Stimulated activated CD8-positive, alpha-beta memory T cell treated with anti-CD3 and anti-CD28 coated beads, Interleukin-15, amount 100 ng/mL, for 24 hours (primary cell): ENCODE measurements at regions not wholly inside any gene's neighbourhood (a gene's known extent, or its start where the extent isn't known, plus 50 kb on each side); places are given as distances from the start of the nearest gene placed in this dataset.

ENCODE experiments used
- DNase-seq: peaks from one replicate; pipeline ENCODE4 v3.0.0-alpha.2; 2020; ENCODE audit warnings: low read depth

GRCh38 chr12:77723308-77723707 is 107.4 kb upstream of the NAV3 start:
- no peak for DNase-seq

DNA sequence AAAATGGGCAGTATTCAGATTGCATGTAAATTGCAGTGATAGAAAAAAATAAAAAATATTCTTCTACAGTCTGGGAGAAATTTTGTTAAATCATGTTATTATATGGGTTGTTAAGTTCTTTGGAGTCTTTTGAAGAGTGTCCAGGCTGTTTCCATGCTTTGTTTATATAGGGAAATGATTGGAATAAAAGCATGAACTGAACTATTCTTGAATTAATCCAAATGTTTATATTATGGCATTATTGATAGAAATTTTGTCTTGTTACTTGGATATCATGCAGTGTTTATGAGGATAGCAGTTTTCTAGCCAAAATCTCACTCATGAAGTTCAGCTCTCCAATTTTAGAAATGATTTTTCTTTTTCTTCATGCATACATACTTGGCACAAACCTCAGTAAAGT is 108.2 kb upstream of the NAV3 start:
- DNase-seq = no peak

DNA sequence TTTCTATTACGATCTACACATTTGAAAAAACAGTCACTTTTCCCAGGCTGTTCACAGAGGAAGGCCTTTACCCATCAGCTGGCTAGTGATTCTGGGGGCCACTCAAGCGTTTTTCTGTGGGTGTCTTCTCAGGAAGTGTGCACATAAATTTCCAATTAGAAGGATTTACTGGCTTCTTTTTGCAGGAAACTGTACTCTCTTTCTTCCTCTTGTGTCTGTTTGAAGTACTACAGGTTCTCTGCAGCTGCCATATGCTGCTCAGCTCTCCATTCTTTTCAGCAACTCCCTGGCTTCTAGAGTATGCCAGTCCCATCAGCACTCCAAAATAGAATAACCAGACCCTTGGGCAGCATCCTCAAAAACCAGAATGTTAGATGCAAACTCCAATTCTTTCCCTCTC is 110.4 kb upstream of the NAV3 start:
- DNase-seq = no peak

- DNase-seq = no peak
Measured at GRCh38 chr12:77710209-77710608, 120.5 kb upstream of the NAV3 start.

GRCh38 chr12:77697126-77697525 is 133.6 kb upstream of the NAV3 start:
- DNase-seq = no peak

GRCh38 chr12:77696183-77696582 is 134.5 kb upstream of the NAV3 start:
- DNase-seq = no peak

- no peak for DNase-seq
Measured at GRCh38 chr12:77689510-77690086, 141.1 kb upstream of the NAV3 start.

DNA sequence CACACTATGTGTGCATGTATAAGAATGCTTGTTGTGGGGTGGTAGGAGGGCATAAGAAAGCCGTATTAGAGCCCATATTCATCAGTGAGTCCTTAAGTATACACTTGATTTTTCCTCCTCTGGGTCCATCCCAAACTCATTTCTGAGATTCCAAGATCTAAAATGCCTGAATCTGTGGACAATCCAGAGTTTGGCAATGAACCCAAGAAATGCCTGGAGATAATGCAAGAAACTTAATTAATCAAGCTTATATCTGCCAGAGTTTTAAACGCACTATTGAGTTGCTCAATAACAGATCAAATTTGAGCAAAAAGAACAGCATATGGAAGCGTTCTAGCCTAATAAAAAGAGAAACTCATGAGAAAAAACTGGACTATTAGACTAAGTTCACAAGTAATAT is 143.4 kb upstream of the NAV3 start:
- no peak for DNase-seq

DNA sequence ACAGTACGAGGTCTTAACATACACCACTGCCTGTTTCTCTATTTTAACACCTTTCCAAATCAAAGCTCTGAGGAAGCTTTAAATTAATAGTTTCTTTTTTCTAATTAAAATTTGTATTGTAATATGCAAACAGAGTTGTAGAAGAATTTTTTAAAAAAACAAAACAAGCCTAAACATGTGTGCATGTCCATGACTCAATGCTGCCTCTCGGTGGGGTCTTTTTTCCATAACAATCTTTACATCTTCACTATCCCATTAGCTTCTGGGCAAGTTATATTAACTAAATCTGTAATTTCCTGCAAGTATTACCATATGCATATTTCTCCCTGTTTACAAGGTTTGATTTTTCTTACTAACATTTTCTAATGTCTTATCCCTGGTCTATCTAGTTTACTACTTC is 143.9 kb upstream of the NAV3 start:
- no peak for DNase-seq

- no peak for DNase-seq
Measured at GRCh38 chr12:77685901-77686300, 144.8 kb upstream of the NAV3 start.

GRCh38 chr12:77685112-77685511 is 145.6 kb upstream of the NAV3 start:
- DNase-seq = no peak

DNA sequence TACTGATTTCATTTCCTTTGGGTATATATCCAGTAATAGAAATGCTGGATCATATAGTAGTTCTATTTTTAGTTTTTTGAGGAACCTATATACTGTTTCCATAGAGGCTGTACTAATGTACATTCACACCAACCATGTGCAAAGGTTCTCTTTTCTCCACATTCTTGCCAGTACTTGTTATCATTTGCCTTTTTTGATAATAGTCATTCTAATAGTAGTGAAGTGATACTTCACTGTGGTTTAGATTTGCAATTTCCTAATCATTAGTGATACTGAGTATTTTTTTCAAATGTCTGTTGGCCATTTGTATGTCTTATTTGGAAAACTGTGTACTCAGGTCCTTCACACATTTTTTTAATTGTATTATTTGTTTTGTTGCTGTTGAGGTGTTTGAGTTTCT is 148.2 kb upstream of the NAV3 start:
- DNase-seq = no peak

GRCh38 chr12:77681726-77682125 is 149.0 kb upstream of the NAV3 start:
- DNase-seq = no peak

- no peak for DNase-seq
Measured at GRCh38 chr12:77679686-77680085, 151.0 kb upstream of the NAV3 start.

- DNase-seq = no peak
Measured at GRCh38 chr12:77678621-77679020, 152.1 kb upstream of the NAV3 start.

DNA sequence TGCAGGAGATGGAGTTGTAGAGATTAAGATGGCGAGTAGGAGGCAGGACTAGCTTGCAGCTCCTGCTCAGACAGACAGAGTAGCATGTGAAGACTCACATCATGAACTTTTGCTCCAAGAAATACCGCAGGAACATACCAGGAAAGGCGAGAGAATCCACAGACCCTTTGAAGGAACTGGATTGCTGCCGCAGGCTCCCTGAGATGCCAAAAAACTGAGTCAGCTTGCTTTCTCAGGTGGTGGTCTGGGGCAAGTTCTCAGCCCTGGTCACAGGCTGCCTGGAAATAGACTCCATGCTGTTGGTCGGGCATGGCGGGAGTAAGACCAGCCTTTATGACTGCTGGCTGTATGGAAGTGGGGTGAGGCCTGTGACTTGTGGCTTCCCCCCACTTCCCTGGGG is 163.6 kb upstream of the NAV3 start:
- no peak for DNase-seq

GRCh38 chr12:77648716-77649115 is 182.0 kb upstream of the NAV3 start:
- DNase-seq = no peak

- DNase-seq = no peak
Measured at GRCh38 chr12:77645966-77646598, 184.6 kb upstream of the NAV3 start.

- no peak for DNase-seq
Measured at GRCh38 chr12:77644915-77645605, 185.6 kb upstream of the NAV3 start.

DNA sequence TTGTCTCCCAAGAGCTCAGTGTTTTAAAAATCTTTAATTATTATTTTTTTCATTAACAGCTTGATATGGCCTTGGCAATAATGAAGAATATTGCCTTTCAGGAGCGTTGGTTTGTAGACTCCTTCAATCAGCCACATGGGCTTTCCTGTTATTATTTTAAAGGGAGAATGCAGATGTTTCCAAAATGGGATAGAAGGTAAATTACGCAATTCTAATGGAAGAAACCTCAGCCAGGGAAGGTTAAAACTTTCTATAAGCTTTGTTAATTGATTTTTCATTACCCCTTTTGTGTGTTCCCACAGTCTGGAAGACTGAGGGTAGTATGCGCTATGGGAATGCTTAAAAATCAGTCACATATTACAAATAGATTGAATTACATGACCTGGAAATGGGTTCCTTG is 188.4 kb upstream of the NAV3 start:
- DNase-seq = no peak

DNA sequence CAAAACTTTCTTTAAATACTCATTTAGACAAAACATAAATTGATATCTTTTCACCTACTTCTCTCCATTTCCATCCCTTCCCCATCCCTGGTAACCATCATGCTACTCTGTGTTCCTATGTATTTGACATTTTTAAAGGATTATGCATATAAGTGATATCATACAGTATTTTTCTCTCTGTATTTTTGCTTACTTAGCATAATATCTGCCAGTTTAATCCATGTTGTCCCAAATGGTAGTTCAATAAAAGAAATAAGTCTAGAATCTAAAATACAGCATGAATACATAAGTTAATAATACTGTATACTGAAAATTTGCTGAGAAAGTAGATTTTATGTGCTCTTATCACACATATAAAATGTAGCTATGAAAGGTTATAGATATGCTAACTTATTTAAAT is 190.3 kb upstream of the NAV3 start:
- DNase-seq = no peak

GRCh38 chr12:77630790-77631445 is 199.8 kb upstream of the NAV3 start:
- no peak for DNase-seq

- no peak for DNase-seq
Measured at GRCh38 chr12:77630344-77630743, 200.3 kb upstream of the NAV3 start.
